ENCODE measurements at regions not wholly inside any gene's neighbourhood (a gene's known extent, or its start where the extent isn't known, plus 50 kb on each side); places are given as distances from the start of the nearest gene placed in this dataset.

GRCh38 chr12:115377779-115378178 is 693.8 kb upstream of the TBX3 start:
- TF ChIP-seq FOXK2 (IDR thresholded peaks at IDR 0.05) (no peak), L3MBTL2 (conservative IDR thresholded peaks at IDR 0.05) (no peak), ZNF384 (IDR thresholded peaks at IDR 0.05) (no peak), FOXM1 (IDR thresholded peaks at IDR 0.05; ENCODE audit: borderline replicate concordance) (no peak), FOXA1 (IDR thresholded peaks at IDR 0.05) (no peak), SP1 (IDR thresholded peaks at IDR 0.05) (no peak), ARNT (IDR thresholded peaks at IDR 0.05) (no peak), ELF4 (IDR thresholded peaks at IDR 0.05) (no peak), BHLHE40 (IDR thresholded peaks at IDR 0.05; ENCODE audit: borderline replicate concordance) (no peak), NFRKB (IDR thresholded peaks at IDR 0.05) (no peak), HDGF (IDR thresholded peaks at IDR 0.05; ENCODE audit: borderline replicate concordance) (no peak), TARDBP (IDR thresholded peaks at IDR 0.05) (no peak), CTBP1 (IDR thresholded peaks at IDR 0.05; ENCODE audit: borderline replicate concordance) (no peak)
- TF ChIP-seq, protein P1, sequence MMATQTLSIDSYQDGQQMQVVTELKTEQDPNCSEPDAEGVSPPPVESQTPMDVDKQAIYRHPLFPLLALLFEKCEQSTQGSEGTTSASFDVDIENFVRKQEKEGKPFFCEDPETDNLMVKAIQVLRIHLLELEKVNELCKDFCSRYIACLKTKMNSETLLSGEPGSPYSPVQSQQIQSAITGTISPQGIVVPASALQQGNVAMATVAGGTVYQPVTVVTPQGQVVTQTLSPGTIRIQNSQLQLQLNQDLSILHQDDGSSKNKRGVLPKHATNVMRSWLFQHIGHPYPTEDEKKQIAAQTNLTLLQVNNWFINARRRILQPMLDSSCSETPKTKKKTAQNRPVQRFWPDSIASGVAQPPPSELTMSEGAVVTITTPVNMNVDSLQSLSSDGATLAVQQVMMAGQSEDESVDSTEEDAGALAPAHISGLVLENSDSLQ (IDR thresholded peaks at IDR 0.05), result no peak
